GM19324 (cell line): ENCODE measurements at regions not wholly inside any gene's neighbourhood (a gene's known extent, or its start where the extent isn't known, plus 50 kb on each side); places are given as distances from the start of the nearest gene placed in this dataset.
"Not testable (repeated sequence)": the region's sequence is repeated elsewhere in the genome, so short reads cannot be mapped to it uniquely, and the experiment has no call there.

Source experiments
- ATAC-seq: cut with Tn5 transposase; IDR thresholded peaks from one replicate; pipeline ENCODE4 v1.9.1; 2021; ENCODE audit warnings: mild to moderate bottlenecking, moderate library complexity; ENCODE audit not compliant: unreplicated experiment, low FRiP score

DNA sequence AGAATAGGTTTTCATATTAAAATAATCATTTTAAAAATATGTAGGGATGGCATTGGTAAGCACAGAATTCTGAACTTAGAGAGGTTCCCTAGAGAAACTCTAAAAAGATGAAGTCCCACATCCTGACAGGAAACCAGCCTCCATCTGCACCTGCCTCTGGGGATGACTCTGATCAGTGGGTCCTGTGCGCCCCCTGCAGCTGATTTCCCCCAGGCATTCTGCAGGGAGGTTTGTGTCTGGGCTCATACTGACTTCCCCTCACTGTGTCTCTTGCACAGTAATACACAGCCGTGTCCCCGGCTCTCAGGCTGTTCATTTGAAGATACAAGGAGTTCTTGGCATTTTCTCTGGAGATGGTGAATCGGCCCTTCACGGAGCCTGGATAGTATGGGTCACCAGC lies 602.9 kb downstream of the TMEM121 start:
- no peak for ATAC-seq

- ATAC-seq, result not testable (repeated sequence)
Observed at GRCh38 chr14:106129904-106130661, 603.7 kb downstream of the TMEM121 start.

GRCh38 chr14:106133126-106133525 lies 606.7 kb downstream of the TMEM121 start:
- ATAC-seq, result not testable (repeated sequence)

GRCh38 chr14:106134886-106135285 lies 608.5 kb downstream of the TMEM121 start:
- ATAC-seq, result no peak

GRCh38 chr14:106141242-106142220 lies 615.1 kb downstream of the TMEM121 start:
- ATAC-seq, result no peak

DNA sequence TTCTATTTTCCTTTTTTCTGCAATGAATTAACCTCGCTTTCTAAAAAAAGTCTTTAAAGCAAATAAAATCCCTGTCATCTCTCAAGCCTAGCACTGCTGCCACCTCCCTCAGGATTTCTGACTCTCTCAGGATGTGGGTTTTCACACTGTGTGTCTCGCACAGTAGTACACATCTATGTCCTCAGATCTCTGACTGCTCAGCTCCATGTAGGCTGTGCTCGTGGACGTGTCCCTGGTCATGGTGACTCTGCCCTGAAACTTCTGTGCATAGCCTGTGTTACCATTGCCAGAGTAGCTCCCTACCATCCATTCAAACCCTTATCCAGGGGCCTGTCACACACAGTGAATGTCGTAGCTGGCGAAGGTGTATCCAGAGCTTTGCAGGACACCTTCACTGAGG lies 619.3 kb downstream of the TMEM121 start:
- ATAC-seq, result not testable (repeated sequence)

GRCh38 chr14:106153362-106153955 lies 627.1 kb downstream of the TMEM121 start:
- ATAC-seq, result not testable (repeated sequence)

- no peak for ATAC-seq
Observed at GRCh38 chr14:106163316-106163715, 636.9 kb downstream of the TMEM121 start.

- ATAC-seq, result not testable (repeated sequence)
Observed at GRCh38 chr14:106163812-106164211, 637.4 kb downstream of the TMEM121 start.

- ATAC-seq, result no peak
Observed at GRCh38 chr14:106166232-106166631, 639.8 kb downstream of the TMEM121 start.

DNA sequence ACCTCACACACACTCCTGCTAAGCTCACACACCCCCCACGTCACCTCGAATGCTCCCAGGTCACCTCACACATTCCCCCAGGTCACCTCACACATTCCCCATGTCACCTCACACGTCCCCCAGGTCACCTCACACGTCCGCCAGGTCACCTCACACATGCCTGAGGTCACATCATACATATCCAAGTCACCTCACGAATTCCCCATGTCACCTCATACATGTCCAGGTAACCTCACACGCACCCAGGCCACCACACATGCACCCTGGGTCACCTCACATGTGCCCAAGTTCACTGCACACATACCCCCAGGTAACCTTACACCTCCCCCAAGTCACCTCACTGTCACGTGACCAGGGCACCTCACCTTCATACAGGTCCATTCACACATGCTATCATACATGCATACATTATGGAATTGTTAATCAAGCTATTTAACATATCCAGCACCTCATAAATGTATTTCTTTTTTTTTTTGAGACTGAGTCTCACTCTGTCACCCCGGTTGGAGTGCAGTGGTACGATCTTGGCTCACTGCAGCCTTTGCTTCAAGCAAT lies 640.3 kb downstream of the TMEM121 start:
- no peak for ATAC-seq

GRCh38 chr14:106170163-106170658 lies 643.8 kb downstream of the TMEM121 start:
- not testable (repeated sequence) for ATAC-seq

- no peak for ATAC-seq
Observed at GRCh38 chr14:106174206-106174605, 647.8 kb downstream of the TMEM121 start.

- ATAC-seq, result not testable (repeated sequence)
Observed at GRCh38 chr14:106177266-106178246, 651.2 kb downstream of the TMEM121 start.

DNA sequence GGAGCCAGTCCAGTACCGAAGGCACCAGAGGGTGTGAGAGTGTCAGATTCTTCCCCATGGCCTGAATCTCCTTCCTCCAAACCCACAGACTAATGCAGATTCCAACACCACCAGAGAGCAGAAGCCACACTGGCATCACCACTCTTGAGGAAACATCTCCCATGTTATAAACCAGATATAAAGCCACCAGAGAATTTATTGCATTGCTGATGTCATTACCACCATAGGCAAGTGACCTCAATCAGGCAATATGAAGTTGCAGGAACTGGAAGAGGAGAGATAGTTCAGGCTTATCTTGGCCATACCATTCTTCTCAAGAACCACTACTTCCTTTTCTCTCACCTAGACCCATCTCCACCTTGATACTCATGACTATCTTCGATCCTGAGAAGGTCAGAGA lies 653.4 kb downstream of the TMEM121 start:
- ATAC-seq, result no peak

DNA sequence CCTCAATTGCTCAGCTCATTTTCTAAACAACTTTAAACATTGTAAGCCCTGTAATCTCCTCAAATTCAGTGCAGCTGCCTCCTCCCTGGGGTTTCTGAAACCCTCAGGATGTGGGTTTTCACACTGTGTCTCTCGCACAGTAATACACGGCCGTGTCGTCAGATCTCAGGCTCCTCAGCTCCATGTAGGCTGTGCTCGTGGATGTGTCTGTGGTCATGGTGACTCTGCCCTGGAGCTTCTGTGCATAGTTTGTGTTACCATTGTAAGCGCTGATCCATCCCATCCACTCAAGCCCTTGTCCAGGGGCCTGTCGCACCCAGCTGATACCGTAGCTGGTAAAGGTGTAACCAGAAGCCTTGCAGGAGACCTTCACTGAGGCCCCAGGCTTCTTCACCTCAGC lies 658.4 kb downstream of the TMEM121 start:
- ATAC-seq, result not testable (repeated sequence)

DNA sequence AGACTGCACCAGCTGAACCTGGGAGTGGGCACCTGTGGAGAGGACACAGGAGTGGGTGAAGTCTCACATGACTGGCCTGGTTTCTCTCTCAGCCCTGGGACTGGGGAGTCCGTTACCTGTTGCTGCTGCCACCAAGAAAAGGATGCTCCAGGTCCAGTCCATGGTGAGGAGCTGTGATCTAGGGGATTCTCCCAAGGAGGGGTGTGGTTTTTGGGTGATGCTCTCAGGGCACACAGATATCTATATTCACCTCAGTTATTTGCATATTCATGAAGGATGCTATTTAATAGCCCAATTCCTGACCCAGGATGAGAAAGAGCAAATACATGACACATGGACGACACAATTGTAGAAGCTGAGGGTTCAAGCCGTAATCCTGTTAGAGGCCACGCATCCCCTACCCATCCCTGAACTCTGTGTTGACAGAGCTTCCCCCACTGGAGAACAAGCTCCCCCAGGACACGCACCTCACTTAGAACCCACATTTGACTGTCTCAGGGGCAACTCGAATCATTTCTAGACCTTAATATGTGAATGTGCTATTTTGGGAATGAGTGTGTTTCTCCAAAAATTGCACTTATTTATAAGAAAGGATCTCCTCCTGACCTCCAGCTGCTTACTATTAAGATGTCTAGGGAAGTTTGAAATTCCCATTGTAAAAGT lies 658.9 kb downstream of the TMEM121 start:
- not testable (repeated sequence) for ATAC-seq

DNA sequence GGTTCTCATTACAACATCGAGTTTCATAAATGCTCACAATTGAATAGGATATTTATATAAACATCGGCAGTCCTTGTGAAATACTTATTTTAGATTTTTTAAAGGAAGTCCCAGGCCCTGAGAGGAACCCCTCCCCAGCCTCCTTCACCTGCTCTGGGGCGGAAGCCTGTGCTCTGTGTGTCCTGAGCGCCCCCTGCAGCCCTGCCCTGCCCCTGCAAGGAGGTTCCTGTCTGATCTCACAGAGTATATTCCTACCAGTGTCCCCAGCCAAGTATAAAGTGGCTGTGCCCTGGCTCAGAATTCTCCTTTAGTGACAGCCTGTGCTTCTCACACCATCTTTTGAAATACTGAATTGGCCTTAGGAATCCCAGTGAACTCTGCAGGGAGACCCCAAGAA lies 659.5 kb downstream of the TMEM121 start:
- ATAC-seq, result no peak

DNA sequence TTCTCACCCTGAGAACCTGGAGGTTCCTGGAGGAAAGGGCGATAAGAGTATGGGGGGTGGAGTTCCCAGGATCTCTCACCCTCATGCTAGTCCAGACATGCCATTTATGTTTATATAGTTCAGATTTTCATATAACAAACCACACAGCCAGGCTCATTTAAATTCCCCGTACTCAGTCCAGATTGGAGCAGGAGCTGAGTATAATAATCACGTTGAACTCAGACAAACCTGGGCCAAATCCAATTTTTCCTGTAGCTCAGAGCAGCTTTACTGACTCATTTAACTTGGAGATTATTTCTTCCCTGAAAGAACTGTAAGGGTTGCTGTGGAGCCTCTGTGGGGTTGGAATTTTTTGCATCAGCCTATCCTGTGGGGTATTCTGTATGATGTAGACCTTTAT lies 660.8 kb downstream of the TMEM121 start:
- ATAC-seq, result no peak
